ENCODE measurements at regions not wholly inside any gene's neighbourhood (a gene's known extent, or its start where the extent isn't known, plus 50 kb on each side); places are given as distances from the start of the nearest gene placed in this dataset.

DNA sequence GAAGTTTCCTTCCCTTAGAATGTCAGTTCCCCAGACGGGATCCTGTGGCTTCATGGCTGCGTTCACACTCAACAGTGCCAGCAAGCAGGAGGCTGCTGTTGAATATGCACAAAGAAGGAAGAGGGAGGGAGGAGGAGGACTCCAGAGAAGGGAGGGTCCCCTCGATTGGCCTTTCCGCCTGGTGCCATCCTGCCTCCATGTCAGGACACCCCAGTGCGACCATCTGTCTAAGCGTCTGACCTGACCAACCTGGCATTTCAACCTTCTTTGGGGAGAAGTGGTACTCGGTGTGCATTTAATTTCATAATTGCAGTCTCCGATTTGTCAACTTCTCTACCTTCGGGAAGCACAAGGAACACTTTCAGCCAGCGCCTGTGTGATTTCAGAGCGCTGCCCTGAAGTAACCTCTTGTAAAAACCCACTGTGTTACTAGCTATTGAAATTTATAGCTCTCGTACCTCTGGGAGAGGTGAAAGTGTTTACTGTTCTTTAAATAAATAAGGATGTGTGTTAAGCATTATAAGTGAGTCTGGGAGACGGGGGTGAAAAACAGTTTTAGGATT is 1491.9 kb downstream of the TBC1D22A start:
- intact Hi-C loops (cut with DNase I; ENCODE audit: low total_unique reads): no loop called here
- Histone ChIP-seq H3K27ac (no peak overlapping the region), H3K4me3 (no peak overlapping the region), H3K9me3 (no peaks in the 10 kb centered on the region), H3K27me3 (peaks cover 0 to 65% (median 0%) of the 10 kb centered on the region in 3 donors), H3K36me3 (no peaks in the 10 kb centered on the region), H3K4me1 (peaks cover 0 to 17% (median 0%) of the 10 kb centered on the region in 4 donors)
- no peak for DNase-seq
- TF ChIP-seq, protein P1, sequence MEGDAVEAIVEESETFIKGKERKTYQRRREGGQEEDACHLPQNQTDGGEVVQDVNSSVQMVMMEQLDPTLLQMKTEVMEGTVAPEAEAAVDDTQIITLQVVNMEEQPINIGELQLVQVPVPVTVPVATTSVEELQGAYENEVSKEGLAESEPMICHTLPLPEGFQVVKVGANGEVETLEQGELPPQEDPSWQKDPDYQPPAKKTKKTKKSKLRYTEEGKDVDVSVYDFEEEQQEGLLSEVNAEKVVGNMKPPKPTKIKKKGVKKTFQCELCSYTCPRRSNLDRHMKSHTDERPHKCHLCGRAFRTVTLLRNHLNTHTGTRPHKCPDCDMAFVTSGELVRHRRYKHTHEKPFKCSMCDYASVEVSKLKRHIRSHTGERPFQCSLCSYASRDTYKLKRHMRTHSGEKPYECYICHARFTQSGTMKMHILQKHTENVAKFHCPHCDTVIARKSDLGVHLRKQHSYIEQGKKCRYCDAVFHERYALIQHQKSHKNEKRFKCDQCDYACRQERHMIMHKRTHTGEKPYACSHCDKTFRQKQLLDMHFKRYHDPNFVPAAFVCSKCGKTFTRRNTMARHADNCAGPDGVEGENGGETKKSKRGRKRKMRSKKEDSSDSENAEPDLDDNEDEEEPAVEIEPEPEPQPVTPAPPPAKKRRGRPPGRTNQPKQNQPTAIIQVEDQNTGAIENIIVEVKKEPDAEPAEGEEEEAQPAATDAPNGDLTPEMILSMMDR (IDR thresholded peaks at IDR 0.05): no peak
- 9 to 18% (median 11%) methylated on average over 13 of the region's 13 CpGs for WGBS, 5 donors

DNA sequence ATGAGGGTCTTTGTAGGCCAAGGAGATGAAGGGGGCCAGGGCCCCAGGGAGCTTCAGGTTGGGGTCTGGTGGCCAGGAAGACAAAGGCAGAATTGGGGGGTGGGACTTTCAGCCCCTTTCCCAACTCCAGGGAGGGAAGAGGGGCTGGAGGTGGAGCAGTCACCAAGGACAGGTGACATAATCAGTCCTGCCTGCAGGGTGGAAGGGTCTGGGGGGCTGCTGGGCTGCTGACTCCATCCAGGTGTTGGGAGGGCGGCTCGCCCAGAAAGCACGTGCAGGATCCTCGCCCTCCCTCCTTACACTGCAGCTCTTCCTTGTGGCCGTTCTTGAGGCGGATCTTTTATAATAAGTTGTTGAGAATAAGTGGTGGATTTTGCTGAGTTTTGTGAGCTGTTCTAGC is 1491.1 kb downstream of the TBC1D22A start:
- Histone ChIP-seq H3K4me1 (peaks cover 0 to 17% (median 0%) of the 10 kb centered on the region in 4 donors), H3K27ac (no peak overlapping the region), H3K27me3 (peaks cover 0 to 65% (median 0%) of the 10 kb centered on the region in 3 donors), H3K36me3 (no peaks in the 10 kb centered on the region), H3K9me3 (no peaks in the 10 kb centered on the region), H3K4me3 (no peak overlapping the region)
- no peak for TF ChIP-seq POLR2A (IDR thresholded peaks at IDR 0.05)
- no peak for TF ChIP-seq POLR2AphosphoS5 (IDR thresholded peaks at IDR 0.05)
- no peak for TF ChIP-seq EP300 (IDR thresholded peaks at IDR 0.05)
- no peak for DNase-seq
- intact Hi-C loops (cut with DNase I; ENCODE audit: low total_unique reads): no loop called here
- 49 to 59% (median 51%) methylated on average over 6 of the region's 6 CpGs for WGBS, 5 donors

DNA sequence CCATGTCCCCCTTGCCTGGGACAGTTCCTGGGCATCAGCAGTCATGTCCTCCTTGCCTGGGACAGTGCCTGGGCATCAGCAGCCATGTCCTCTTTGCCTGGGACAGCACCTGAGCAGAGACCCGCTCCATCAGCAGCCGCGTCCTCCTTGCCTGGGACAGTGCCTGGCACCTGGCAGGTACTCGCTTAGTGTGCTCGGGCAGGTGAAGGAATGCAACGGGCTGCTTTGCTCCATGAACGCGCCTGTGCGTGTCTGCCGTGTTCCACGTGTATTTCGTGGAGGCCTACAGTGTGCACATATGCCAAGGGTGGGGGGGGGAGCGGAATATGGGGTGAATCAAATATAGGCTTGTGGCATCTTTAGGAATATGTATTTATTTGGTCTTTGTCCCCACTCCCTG is 1490.7 kb downstream of the TBC1D22A start:
- H3K4me1 ChIP-seq: peaks cover 0 to 17% (median 0%) of the 10 kb centered on the region in 4 donors
- no peak overlapping the region for H3K4me3 ChIP-seq
- peaks cover 0 to 69% (median 0%) of the 10 kb centered on the region in 3 donors for H3K27me3 ChIP-seq
- H3K36me3 ChIP-seq: no peaks in the 10 kb centered on the region
- TF ChIP-seq POLR2A (IDR thresholded peaks at IDR 0.05) (no peak), EP300 (IDR thresholded peaks at IDR 0.05) (no peak), POLR2AphosphoS5 (IDR thresholded peaks at IDR 0.05) (no peak)
- TF ChIP-seq, protein P1 (IDR thresholded peaks at IDR 0.05): no peak
- no peaks in the 10 kb centered on the region for H3K9me3 ChIP-seq
- no peak for DNase-seq
- H3K27ac ChIP-seq: no peak overlapping the region
- WGBS, 5 donors: 73 to 91% (median 85%) methylated on average over 11 to 13 of the region's 13 CpGs
- intact Hi-C loops (cut with DNase I; ENCODE audit: low total_unique reads): no loop called here

DNA sequence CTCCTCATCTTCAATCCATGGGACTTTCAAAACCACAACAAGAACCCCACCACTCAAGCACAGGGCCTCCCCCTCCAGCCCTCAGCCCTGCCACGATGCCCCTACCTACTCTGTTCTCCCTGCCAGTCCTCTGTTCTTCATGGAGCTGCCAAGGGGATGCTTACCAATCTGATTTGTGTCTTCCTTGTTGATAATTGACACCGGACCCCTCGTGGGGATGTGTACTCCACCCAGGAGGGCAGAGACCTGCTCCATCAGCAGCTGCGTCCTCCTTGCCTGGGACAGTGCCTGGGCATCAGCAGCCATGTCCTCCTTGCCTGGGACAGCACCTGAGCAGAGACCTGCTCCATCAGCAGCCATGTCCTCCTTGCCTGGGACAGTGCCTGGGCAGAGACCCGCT is 1489.2 kb downstream of the TBC1D22A start:
- H3K9me3 ChIP-seq: no peaks in the 10 kb centered on the region
- intact Hi-C loops (cut with DNase I; ENCODE audit: low total_unique reads): no loop called here
- H3K36me3 ChIP-seq: no peaks in the 10 kb centered on the region
- no peak overlapping the region for H3K4me3 ChIP-seq
- DNase-seq: no peak
- peaks cover 0 to 70% (median 0%) of the 10 kb centered on the region in 3 donors for H3K27me3 ChIP-seq
- 66 to 84% (median 80%) methylated on average over 3 to 5 of the region's 5 CpGs for WGBS, 5 donors
- TF ChIP-seq POLR2AphosphoS5 (IDR thresholded peaks at IDR 0.05): no peak
- TF ChIP-seq, protein P1 (IDR thresholded peaks at IDR 0.05): no peak
- no peak for TF ChIP-seq POLR2A (IDR thresholded peaks at IDR 0.05)
- TF ChIP-seq EP300 (IDR thresholded peaks at IDR 0.05): no peak
- H3K27ac ChIP-seq: no peak overlapping the region
- H3K4me1 ChIP-seq: peaks cover 0 to 17% (median 0%) of the 10 kb centered on the region in 4 donors

DNA sequence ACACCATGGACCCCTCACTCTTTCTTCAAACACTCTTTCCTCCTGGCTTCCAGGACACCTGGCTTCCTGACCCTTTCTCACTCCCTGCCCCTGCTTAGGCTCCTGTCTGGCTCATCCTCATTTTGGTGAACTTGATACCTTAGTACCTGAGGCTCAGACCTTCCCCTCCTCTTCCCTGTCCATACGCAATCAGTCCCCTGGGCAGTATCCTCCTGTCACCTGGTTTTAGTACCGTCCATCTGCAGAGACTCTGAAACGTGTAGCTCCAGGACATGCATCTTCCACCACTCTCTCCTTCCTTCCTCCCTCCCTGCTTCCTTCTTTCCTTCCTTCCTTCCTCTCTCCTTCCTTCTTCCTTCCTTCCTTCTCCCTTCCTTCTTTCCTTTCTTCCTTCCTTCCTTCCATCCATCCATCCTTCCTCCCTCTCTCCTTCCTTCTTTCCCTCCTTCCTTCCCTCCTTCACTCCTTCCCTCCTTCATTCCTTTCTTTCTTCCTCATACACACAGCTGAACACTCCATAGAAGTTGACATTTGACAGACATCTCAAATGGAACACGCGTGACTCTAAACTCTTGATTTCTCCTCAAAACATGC is 1488.6 kb downstream of the TBC1D22A start:
- WGBS, 5 donors: 68 to 81% (median 79%) methylated on average over 5 of the region's 5 CpGs
- intact Hi-C loops (cut with DNase I; ENCODE audit: low total_unique reads): no loop called here
- Histone ChIP-seq H3K27me3 (peaks cover 0 to 70% (median 0%) of the 10 kb centered on the region in 3 donors), H3K9me3 (no peaks in the 10 kb centered on the region), H3K4me3 (no peak overlapping the region), H3K4me1 (peaks cover 0 to 17% (median 0%) of the 10 kb centered on the region in 4 donors), H3K27ac (no peak overlapping the region), H3K36me3 (no peaks in the 10 kb centered on the region)
- TF ChIP-seq, protein P1 (IDR thresholded peaks at IDR 0.05): no peak
- TF ChIP-seq POLR2A (IDR thresholded peaks at IDR 0.05) (no peak), POLR2AphosphoS5 (IDR thresholded peaks at IDR 0.05) (no peak), EP300 (IDR thresholded peaks at IDR 0.05) (no peak)
- DNase-seq: no peak
